SK-N-SH (cell line): ENCODE measurements at regions not wholly inside any gene's neighbourhood (a gene's known extent, or its start where the extent isn't known, plus 50 kb on each side); places are given as distances from the start of the nearest gene placed in this dataset.
"Not testable (repeated sequence)": the region's sequence is repeated elsewhere in the genome, so short reads cannot be mapped to it uniquely, and the experiment has no call there.

ENCODE experiments used
- EZH2phosphoT487 ChIP-seq: fragments of 200-600 bp; sonication (generic); IDR thresholded peaks from 2 replicates; pipeline ENCODE4 v1.6.1; 2017; ENCODE audit warnings: low read depth, mixed run types, mild to moderate bottlenecking, antibody characterized with exemption, moderate library complexity, borderline replicate concordance
- GABPA ChIP-seq: IDR thresholded peaks from 2 replicates; pipeline ENCODE4 v1.4.0; 2012; ENCODE audit warnings: low read depth, mild to moderate bottlenecking
- POLR2AphosphoS5 ChIP-seq: IDR thresholded peaks from 2 replicates; pipeline ENCODE4 v1.6.1; 2012; ENCODE audit warnings: low read depth, low read length
- RAD21 ChIP-seq: IDR thresholded peaks from 2 replicates; pipeline ENCODE4 v1.6.1; 2012; ENCODE audit warnings: mild to moderate bottlenecking, low read length
- RCOR1 ChIP-seq: fragments of 150-350 bp; IDR thresholded peaks from 2 replicates; pipeline ENCODE4 v1.6.1; 2017; ENCODE audit warnings: antibody characterized with exemption, low read length
- RFX5 ChIP-seq: IDR thresholded peaks from 2 replicates; pipeline ENCODE4 v1.6.1; 2012; ENCODE audit warnings: mild to moderate bottlenecking, improper control_type of control experiment, low read length
- TAF1 ChIP-seq: IDR thresholded peaks from 2 replicates; pipeline ENCODE4 v1.6.1; 2012; ENCODE audit warnings: low read depth, mild to moderate bottlenecking, low read length, moderate library complexity, borderline replicate concordance
- TF ChIP-seq, protein P1 (sequence below): IDR thresholded peaks from 2 replicates; pipeline ENCODE4 v1.4.0; 2012; ENCODE audit warnings: low read depth
- TF ChIP-seq, protein P2 (sequence below): fragments of 200-600 bp; sonication (generic); IDR thresholded peaks from 2 replicates; pipeline ENCODE4 v1.6.1; 2017; ENCODE audit warnings: antibody characterized with exemption, mild to moderate bottlenecking, moderate library complexity
- TF ChIP-seq, protein P3 (sequence below): fragments of 150-350 bp; IDR thresholded peaks from 2 replicates; pipeline ENCODE4 v1.6.1; 2017; ENCODE audit warnings: antibody characterized with exemption, low read length, low read depth, borderline replicate concordance

DNA sequence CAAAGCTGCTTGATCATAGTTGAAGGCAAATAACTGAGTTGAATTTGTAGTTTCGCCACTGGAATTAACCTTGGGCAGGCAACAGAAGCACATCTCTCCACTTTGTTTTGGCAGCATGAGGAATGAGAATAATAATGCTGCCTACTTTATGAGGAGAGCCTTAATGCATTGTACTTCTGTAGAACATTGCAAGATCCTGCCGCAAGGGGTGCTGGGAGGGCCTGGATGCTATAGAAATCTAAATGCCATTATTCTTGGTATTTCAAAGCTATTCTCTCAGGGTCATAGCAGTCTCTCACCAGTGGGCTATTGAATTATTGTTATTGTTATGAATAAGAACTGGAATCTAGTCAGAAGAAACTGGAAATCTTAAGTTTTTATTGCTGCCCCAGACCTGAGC, 1715.4 kb downstream of the KHDRBS2 start:
- TF ChIP-seq, protein P1, sequence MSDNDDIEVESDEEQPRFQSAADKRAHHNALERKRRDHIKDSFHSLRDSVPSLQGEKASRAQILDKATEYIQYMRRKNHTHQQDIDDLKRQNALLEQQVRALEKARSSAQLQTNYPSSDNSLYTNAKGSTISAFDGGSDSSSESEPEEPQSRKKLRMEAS = not testable (repeated sequence)
- not testable (repeated sequence) for TF ChIP-seq POLR2AphosphoS5, EZH2phosphoT487, RAD21, TAF1, RCOR1, GABPA, RFX5
- TF ChIP-seq, protein P2, sequence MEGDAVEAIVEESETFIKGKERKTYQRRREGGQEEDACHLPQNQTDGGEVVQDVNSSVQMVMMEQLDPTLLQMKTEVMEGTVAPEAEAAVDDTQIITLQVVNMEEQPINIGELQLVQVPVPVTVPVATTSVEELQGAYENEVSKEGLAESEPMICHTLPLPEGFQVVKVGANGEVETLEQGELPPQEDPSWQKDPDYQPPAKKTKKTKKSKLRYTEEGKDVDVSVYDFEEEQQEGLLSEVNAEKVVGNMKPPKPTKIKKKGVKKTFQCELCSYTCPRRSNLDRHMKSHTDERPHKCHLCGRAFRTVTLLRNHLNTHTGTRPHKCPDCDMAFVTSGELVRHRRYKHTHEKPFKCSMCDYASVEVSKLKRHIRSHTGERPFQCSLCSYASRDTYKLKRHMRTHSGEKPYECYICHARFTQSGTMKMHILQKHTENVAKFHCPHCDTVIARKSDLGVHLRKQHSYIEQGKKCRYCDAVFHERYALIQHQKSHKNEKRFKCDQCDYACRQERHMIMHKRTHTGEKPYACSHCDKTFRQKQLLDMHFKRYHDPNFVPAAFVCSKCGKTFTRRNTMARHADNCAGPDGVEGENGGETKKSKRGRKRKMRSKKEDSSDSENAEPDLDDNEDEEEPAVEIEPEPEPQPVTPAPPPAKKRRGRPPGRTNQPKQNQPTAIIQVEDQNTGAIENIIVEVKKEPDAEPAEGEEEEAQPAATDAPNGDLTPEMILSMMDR = not testable (repeated sequence)
- TF ChIP-seq, protein P3, sequence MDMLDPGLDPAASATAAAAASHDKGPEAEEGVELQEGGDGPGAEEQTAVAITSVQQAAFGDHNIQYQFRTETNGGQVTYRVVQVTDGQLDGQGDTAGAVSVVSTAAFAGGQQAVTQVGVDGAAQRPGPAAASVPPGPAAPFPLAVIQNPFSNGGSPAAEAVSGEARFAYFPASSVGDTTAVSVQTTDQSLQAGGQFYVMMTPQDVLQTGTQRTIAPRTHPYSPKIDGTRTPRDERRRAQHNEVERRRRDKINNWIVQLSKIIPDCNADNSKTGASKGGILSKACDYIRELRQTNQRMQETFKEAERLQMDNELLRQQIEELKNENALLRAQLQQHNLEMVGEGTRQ = not testable (repeated sequence)
